MM.1S (cell line): ENCODE measurements at regions not wholly inside any gene's neighbourhood (a gene's known extent, or its start where the extent isn't known, plus 50 kb on each side); places are given as distances from the start of the nearest gene placed in this dataset.

ENCODE experiments used
- DNase-seq: peaks from one replicate; pipeline ENCODE4 v3.0.0-alpha.2; 2015
- H2AFZ ChIP-seq: fragments of 300-600 bp; sonication (generic); 2 replicates; pipeline ENCODE4 v1.6.0; 2016; ENCODE audit warnings: antibody characterized with exemption, low read length
- H3F3A ChIP-seq: fragments of 300-600 bp; sonication (generic); 2 replicates; pipeline ENCODE4 v1.6.1; 2016; ENCODE audit warnings: mild to moderate bottlenecking, antibody characterized with exemption, low read length, moderate library complexity, mixed read lengths; ENCODE audit not compliant: insufficient read depth
- H3K27ac ChIP-seq: fragments of 300-600 bp; sonication (generic); 2 replicates; pipeline ENCODE4 v1.5.1; 2016; ENCODE audit warnings: mild to moderate bottlenecking, low read length
- H3K27me3 ChIP-seq: fragments of 300-600 bp; sonication (generic); replicated peaks from 2 replicates; pipeline ENCODE4 v1.6.0; 2016; ENCODE audit warnings: low read length; ENCODE audit not compliant: insufficient read depth
- H3K36me3 ChIP-seq: fragments of 300-600 bp; sonication (generic); replicated peaks from 2 replicates; pipeline ENCODE4 v1.6.1; 2016; ENCODE audit warnings: mild to moderate bottlenecking, low read length, mixed read lengths; ENCODE audit not compliant: insufficient read depth
- H3K4me1 ChIP-seq: fragments of 300-600 bp; sonication (generic); 2 replicates; pipeline ENCODE4 v1.6.1; 2016; ENCODE audit warnings: low read length, mixed read lengths
- H3K4me2 ChIP-seq: fragments of 300-600 bp; sonication (generic); 2 replicates; pipeline ENCODE4 v1.6.0; 2016; ENCODE audit warnings: low read depth, low read length
- H3K4me3 ChIP-seq: fragments of 300-600 bp; sonication (generic); 2 replicates; pipeline ENCODE4 v1.5.1; 2016; ENCODE audit warnings: low read length, mixed read lengths
- H3K79me2 ChIP-seq: fragments of 300-600 bp; sonication (generic); 2 replicates; pipeline ENCODE4 v1.6.1; 2016; ENCODE audit warnings: mixed run types, low read length, mixed read lengths
- H3K9ac ChIP-seq: fragments of 300-600 bp; sonication (generic); 2 replicates; pipeline ENCODE4 v1.6.1; 2016; ENCODE audit warnings: low read length, mixed read lengths
- H3K9me2 ChIP-seq: fragments of 300-600 bp; sonication (generic); replicated peaks from 2 replicates; pipeline ENCODE4 v1.6.1; 2016; ENCODE audit warnings: mild to moderate bottlenecking, low read length, mixed read lengths; ENCODE audit not compliant: insufficient read depth
- H3K9me3 ChIP-seq: fragments of 300-600 bp; sonication (generic); replicated peaks from 2 replicates; pipeline ENCODE4 v1.6.1; 2016; ENCODE audit warnings: mild to moderate bottlenecking, low read length, mixed read lengths; ENCODE audit not compliant: insufficient read depth
- H4K20me1 ChIP-seq: fragments of 300-600 bp; sonication (generic); 2 replicates; pipeline ENCODE4 v1.6.1; 2016; ENCODE audit warnings: mild to moderate bottlenecking, low read length, moderate library complexity, mixed read lengths; ENCODE audit not compliant: insufficient read depth
- CTCF ChIP-seq: fragments of 300-600 bp; sonication (generic); IDR thresholded peaks from 2 replicates; pipeline ENCODE4 v1.5.1; 2016; ENCODE audit warnings: antibody characterized with exemption, low read length, mixed read lengths
- EZH2 ChIP-seq: fragments of 300-600 bp; sonication (generic); optimal IDR thresholded peaks from 2 replicates; pipeline ENCODE3; 2017; ENCODE audit warnings: low read depth, mild to moderate bottlenecking, antibody characterized with exemption, low read length, mixed read lengths
- EZH2phosphoT487 ChIP-seq: fragments of 300-600 bp; sonication (generic); IDR thresholded peaks from 2 replicates; pipeline ENCODE4 v1.6.1; 2018; ENCODE audit warnings: antibody characterized with exemption, low read length

- no peak overlapping the region for H2AFZ ChIP-seq
- H3K9me3 ChIP-seq, result no peaks in the 10 kb centered on the region
- no peaks in the 10 kb centered on the region for H3K79me2 ChIP-seq
- H3K36me3 ChIP-seq, result no peaks in the 10 kb centered on the region
- no peak overlapping the region for H3K9ac ChIP-seq
- no peaks in the 10 kb centered on the region for H3F3A ChIP-seq
- H3K27ac ChIP-seq, result no peak overlapping the region
- no peaks in the 10 kb centered on the region for H3K9me2 ChIP-seq
- no peak overlapping the region for H3K4me2 ChIP-seq
- no peak for DNase-seq
- H3K4me1 ChIP-seq, result no peaks in the 10 kb centered on the region
- no peak for TF ChIP-seq CTCF
- TF ChIP-seq EZH2, result no peak
- no peak for TF ChIP-seq EZH2phosphoT487
- H3K27me3 ChIP-seq, result no peaks in the 10 kb centered on the region
- no peak overlapping the region for H3K4me3 ChIP-seq
- H4K20me1 ChIP-seq, result no peaks in the 10 kb centered on the region
Measured at GRCh38 chr5:38148021-38148625, 110.2 kb upstream of the EGFLAM start.

DNA sequence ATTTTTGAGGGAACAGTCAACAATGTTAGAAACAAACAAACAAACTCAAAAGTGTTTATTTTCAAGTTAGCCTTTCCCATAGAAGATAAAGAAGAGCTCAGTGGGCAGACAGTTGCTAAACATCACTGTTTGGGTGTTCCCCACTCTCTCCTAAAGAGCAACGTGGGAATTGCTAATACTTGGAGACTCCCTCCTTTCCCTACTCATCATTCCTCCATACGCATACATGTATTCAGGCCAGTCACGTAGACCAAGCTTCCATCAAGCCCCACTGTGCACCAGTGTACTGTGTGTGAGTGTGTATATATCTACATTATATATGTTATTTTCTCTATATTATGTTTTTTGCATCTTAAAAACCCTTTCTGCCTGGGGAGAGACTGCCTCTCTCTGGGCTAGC is 115.0 kb upstream of the EGFLAM start:
- Histone ChIP-seq H3K79me2 (no peaks in the 10 kb centered on the region), H3K9me3 (no peaks in the 10 kb centered on the region), H3K27ac (no peak overlapping the region), H3K4me2 (no peak overlapping the region), H3K4me1 (no peaks in the 10 kb centered on the region), H3K9me2 (no peaks in the 10 kb centered on the region), H3K36me3 (no peaks in the 10 kb centered on the region), H3K4me3 (no peak overlapping the region), H3K27me3 (no peaks in the 10 kb centered on the region), H3K9ac (no peak overlapping the region), H4K20me1 (no peaks in the 10 kb centered on the region), H3F3A (no peaks in the 10 kb centered on the region), H2AFZ (no peak overlapping the region)
- DNase-seq, result no peak
- TF ChIP-seq EZH2phosphoT487 (no peak), EZH2 (no peak), CTCF (no peak)

GRCh38 chr5:38141665-38142064 is 116.7 kb upstream of the EGFLAM start:
- H3K27me3 ChIP-seq, result no peaks in the 10 kb centered on the region
- TF ChIP-seq CTCF (no peak), EZH2phosphoT487 (no peak)

More at GRCh38 chr5:38141665-38142064, 116.7 kb upstream of the EGFLAM start:
- no peaks in the 10 kb centered on the region for H3K79me2 ChIP-seq
- H3K9ac ChIP-seq, result no peak overlapping the region
- no peaks in the 10 kb centered on the region for H3K4me1 ChIP-seq
- DNase-seq, result no peak
- no peak overlapping the region for H2AFZ ChIP-seq
- H3K4me2 ChIP-seq, result no peak overlapping the region
- H4K20me1 ChIP-seq, result no peaks in the 10 kb centered on the region
- H3K9me2 ChIP-seq, result no peaks in the 10 kb centered on the region
- H3K9me3 ChIP-seq, result no peaks in the 10 kb centered on the region
- no peaks in the 10 kb centered on the region for H3F3A ChIP-seq
- H3K36me3 ChIP-seq, result no peaks in the 10 kb centered on the region
- no peak overlapping the region for H3K27ac ChIP-seq
- H3K4me3 ChIP-seq, result no peak overlapping the region
